ENCODE measurements at regions not wholly inside any gene's neighbourhood (a gene's known extent, or its start where the extent isn't known, plus 50 kb on each side); places are given as distances from the start of the nearest gene placed in this dataset.

DNA sequence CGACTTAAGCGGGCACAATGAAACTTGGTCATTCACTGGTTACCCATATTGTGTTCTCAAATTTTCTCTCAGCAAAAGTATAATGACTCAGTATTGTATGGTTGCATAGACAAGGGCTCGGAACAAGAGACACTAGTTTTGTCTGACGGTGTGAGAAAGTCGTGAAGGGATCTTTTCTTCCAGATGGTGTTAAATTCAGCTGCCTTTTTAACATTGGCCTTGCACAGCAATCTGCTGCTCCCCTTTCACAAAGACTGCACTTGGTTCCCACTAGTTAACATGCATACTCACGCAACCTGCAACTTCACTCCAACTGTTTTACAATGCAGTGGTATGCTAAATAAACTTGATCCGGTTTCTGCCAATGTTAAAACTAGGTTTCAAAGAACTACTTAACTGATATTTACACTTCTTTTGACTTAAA lies 219.2 kb downstream of the MEF2C start:
- H3K4me1 ChIP-seq (ENCODE audit: insufficient read depth, low read length): no peaks in the 10 kb centered on the region
- H3K36me3 ChIP-seq (ENCODE audit: insufficient read depth, low read length): no peaks in the 10 kb centered on the region
- TF ChIP-seq CTCF (IDR thresholded peaks at IDR 0.05; ENCODE audit: borderline replicate concordance, extremely low read depth, low read length, poor library complexity, severe bottlenecking): no peak
- TF ChIP-seq EZH2 (IDR thresholded peaks at IDR 0.05; ENCODE audit: borderline replicate concordance, low read depth, low read length, severe bottlenecking): no peak
- H4K20me1 ChIP-seq (ENCODE audit: insufficient read depth, low read length): no peaks in the 10 kb centered on the region
- no peaks in the 10 kb centered on the region for H3K9me3 ChIP-seq (ENCODE audit: insufficient read depth, low read length, severe bottlenecking)
- H3K27me3 ChIP-seq (ENCODE audit: insufficient read depth, low read length, poor library complexity): no peaks in the 10 kb centered on the region
- H3K27ac ChIP-seq (ENCODE audit: low read length): no peak overlapping the region
- ATAC-seq (ENCODE audit: insufficient read depth, low read depth) (no peak), DNase-seq (no peak)
- H3K79me2 ChIP-seq (ENCODE audit: insufficient read depth, low read length): no peaks in the 10 kb centered on the region
- H3K4me2 ChIP-seq (ENCODE audit: insufficient read depth, low read length): no peak overlapping the region
- H3K4me3 ChIP-seq (ENCODE audit: low read depth in 1 of 2, low read length in 2 of 2): no peak overlapping the region
- no peak overlapping the region for H2AFZ ChIP-seq (ENCODE audit: low read depth, low read length)
- no peak overlapping the region for H3K9ac ChIP-seq (ENCODE audit: low read depth, low read length)

- Histone ChIP-seq H4K20me1 (ENCODE audit: insufficient read depth, low read length) (no peaks in the 10 kb centered on the region), H3K9me3 (ENCODE audit: insufficient read depth, low read length, severe bottlenecking) (no peaks in the 10 kb centered on the region), H3K9ac (ENCODE audit: low read depth, low read length) (no peak overlapping the region), H3K27ac (ENCODE audit: low read length) (no peak overlapping the region), H3K36me3 (ENCODE audit: insufficient read depth, low read length) (no peaks in the 10 kb centered on the region), H3K4me3 (ENCODE audit: low read depth in 1 of 2, low read length in 2 of 2) (no peak overlapping the region), H2AFZ (ENCODE audit: low read depth, low read length) (no peak overlapping the region), H3K4me1 (ENCODE audit: insufficient read depth, low read length) (no peaks in the 10 kb centered on the region), H3K4me2 (ENCODE audit: insufficient read depth, low read length) (no peak overlapping the region), H3K79me2 (ENCODE audit: insufficient read depth, low read length) (no peaks in the 10 kb centered on the region), H3K27me3 (ENCODE audit: insufficient read depth, low read length, poor library complexity) (no peaks in the 10 kb centered on the region)
- no peak for ATAC-seq (ENCODE audit: insufficient read depth, low read depth)
- no peak for TF ChIP-seq CTCF (IDR thresholded peaks at IDR 0.05; ENCODE audit: borderline replicate concordance, extremely low read depth, low read length, poor library complexity, severe bottlenecking)
- no peak for TF ChIP-seq EZH2 (IDR thresholded peaks at IDR 0.05; ENCODE audit: borderline replicate concordance, low read depth, low read length, severe bottlenecking)
- no peak for DNase-seq
Observed at GRCh38 chr5:88662846-88663245, 220.1 kb downstream of the MEF2C start.

- no peak for ATAC-seq (ENCODE audit: insufficient read depth, low read depth)
- no peaks in the 10 kb centered on the region for H3K79me2 ChIP-seq (ENCODE audit: insufficient read depth, low read length)
- TF ChIP-seq EZH2 (IDR thresholded peaks at IDR 0.05; ENCODE audit: borderline replicate concordance, low read depth, low read length, severe bottlenecking): no peak
- TF ChIP-seq CTCF (IDR thresholded peaks at IDR 0.05; ENCODE audit: borderline replicate concordance, extremely low read depth, low read length, poor library complexity, severe bottlenecking): no peak
- H3K36me3 ChIP-seq (ENCODE audit: insufficient read depth, low read length): no peaks in the 10 kb centered on the region
- H3K4me3 ChIP-seq (ENCODE audit: low read depth in 1 of 2, low read length in 2 of 2): no peak overlapping the region
- H3K9ac ChIP-seq (ENCODE audit: low read depth, low read length): no peak overlapping the region
- H4K20me1 ChIP-seq (ENCODE audit: insufficient read depth, low read length): no peaks in the 10 kb centered on the region
- no peak overlapping the region for H3K4me2 ChIP-seq (ENCODE audit: insufficient read depth, low read length)
- no peaks in the 10 kb centered on the region for H3K4me1 ChIP-seq (ENCODE audit: insufficient read depth, low read length)
- no peak overlapping the region for H2AFZ ChIP-seq (ENCODE audit: low read depth, low read length)
- no peak overlapping the region for H3K27ac ChIP-seq (ENCODE audit: low read length)
- no peaks in the 10 kb centered on the region for H3K9me3 ChIP-seq (ENCODE audit: insufficient read depth, low read length, severe bottlenecking)
- no peaks in the 10 kb centered on the region for H3K27me3 ChIP-seq (ENCODE audit: insufficient read depth, low read length, poor library complexity)
- no peak for DNase-seq
Observed at GRCh38 chr5:88661806-88662207, 221.2 kb downstream of the MEF2C start.

Measured in DND-41 (cell line).